ENCODE measurements at regions not wholly inside any gene's neighbourhood (a gene's known extent, or its start where the extent isn't known, plus 50 kb on each side); places are given as distances from the start of the nearest gene placed in this dataset.

- TF ChIP-seq CTCF (IDR thresholded peaks at IDR 0.05) (no peak), POLR2A (IDR thresholded peaks at IDR 0.05; ENCODE audit: low read depth) (no peak), POLR2AphosphoS5 (IDR thresholded peaks at IDR 0.05) (no peak), EP300 (IDR thresholded peaks at IDR 0.05) (no peak)
Observed at GRCh38 chr1:38455829-38456530, 403.6 kb downstream of the RRAGC start.
